SK-N-SH (cell line): ENCODE measurements at regions not wholly inside any gene's neighbourhood (a gene's known extent, or its start where the extent isn't known, plus 50 kb on each side); places are given as distances from the start of the nearest gene placed in this dataset.

Experiments
- CTCF ChIA-PET: fragments of 300-600, 350-600 bp; formaldehyde crosslinking; extraction: SDS; loops from one replicate; lab custom pipeline; 2021; lab: Yijun Ruan, JAX
- POLR2A ChIA-PET: fragments of 350-600 bp; sonication (Branson Sonifier 250); formaldehyde crosslinking; extraction: SDS; loops from one replicate; lab custom pipeline; 2020; ENCODE audit warnings: antibody characterized with exemption, inconsistent platforms; lab: Yijun Ruan, JAX
- DNase-seq: peaks from one replicate; pipeline ENCODE4 v3.0.0; 2012
- H2AFZ ChIP-seq: fragments of 200-600 bp; sonication (generic); 2 replicates; pipeline ENCODE4 v1.8.1; 2016; ENCODE audit warnings: antibody characterized with exemption, mild to moderate bottlenecking, low read depth
- H3F3A ChIP-seq: fragments of 200-600 bp; sonication (generic); replicated peaks from 2 replicates; pipeline ENCODE3; 2016; ENCODE audit warnings: antibody characterized with exemption, mild to moderate bottlenecking; ENCODE audit not compliant: insufficient read depth
- H3K27ac ChIP-seq, 2 experiments: fragments of 200-500 bp in 1 of 2; fragments of 200-600 bp in 1 of 2; sonication (Bioruptor generic) in 1 of 2; sonication (generic), shearing (Covaris generic) in 1 of 2; 2 replicates each; pipeline versions ENCODE4 v1.5.1 to v1.6.1; 2014 to 2016; ENCODE audit warnings: low read depth in 2 of 2, inconsistent platforms in 1 of 2, low read length in 1 of 2, mild to moderate bottlenecking in 1 of 2, mixed read lengths in 1 of 2
- H3K27me3 ChIP-seq: fragments of 200-600 bp; sonication (generic), shearing (Covaris generic); 2 replicates; pipeline ENCODE4 v1.6.1; 2016; ENCODE audit warnings: mixed run types; ENCODE audit not compliant: insufficient read depth
- H3K36me3 ChIP-seq, 2 experiments: fragments of 200-500 bp in 1 of 2; fragments of 200-600 bp in 1 of 2; sonication (Bioruptor generic) in 1 of 2; sonication (generic) in 1 of 2; replicated peaks in 1 of 2; 2 replicates each; pipeline versions ENCODE3 to v1.5.1; 2014 to 2016; ENCODE audit warnings: low read length in 1 of 2, mild to moderate bottlenecking in 1 of 2; ENCODE audit not compliant: insufficient read depth in 2 of 2, control insufficient read depth in 1 of 2
- H3K4me1 ChIP-seq, 2 experiments: fragments of 200-500 bp in 1 of 2; fragments of 200-600 bp in 1 of 2; sonication (Bioruptor generic) in 1 of 2; sonication (generic), shearing (Covaris generic) in 1 of 2; 2 replicates each; pipeline versions ENCODE4 v1.5.1 to v1.6.1; 2014 to 2016; ENCODE audit warnings: low read depth in 1 of 2, low read length in 1 of 2, mixed run types in 1 of 2; ENCODE audit not compliant: insufficient read depth in 2 of 2, control insufficient read depth in 1 of 2
- H3K4me2 ChIP-seq: fragments of 200-600 bp; sonication (generic), shearing (Covaris generic); 2 replicates; pipeline ENCODE4 v1.6.1; 2017; ENCODE audit warnings: mixed run types
- H3K4me3 ChIP-seq, 2 experiments: fragments of 200-500 bp in 1 of 2; fragments of 200-600 bp in 1 of 2; sonication (Bioruptor generic) in 1 of 2; sonication (generic), shearing (Covaris generic) in 1 of 2; 2 replicates each; pipeline versions ENCODE4 v1.5.1 to v1.8.1; 2014 to 2016; ENCODE audit warnings: low read depth in 2 of 2, inconsistent platforms in 1 of 2, low read length in 1 of 2, mild to moderate bottlenecking in 1 of 2, mixed read lengths in 1 of 2, moderate library complexity in 1 of 2
- H3K79me2 ChIP-seq: fragments of 200-600 bp; sonication (generic); 2 replicates; pipeline ENCODE4 v1.8.1; 2017; ENCODE audit warnings: mild to moderate bottlenecking; ENCODE audit not compliant: insufficient read depth
- H3K9ac ChIP-seq: fragments of 200-600 bp; sonication (generic); 2 replicates; pipeline ENCODE4 v1.6.1; 2017; ENCODE audit warnings: mixed run types
- H3K9me2 ChIP-seq: fragments of 200-600 bp; sonication (generic); 2 replicates; pipeline ENCODE4 v1.6.1; 2017; ENCODE audit warnings: mixed run types
- H3K9me3 ChIP-seq: fragments of 200-600 bp; sonication (generic); 2 replicates; pipeline ENCODE4 v1.6.1; 2017; ENCODE audit warnings: mixed run types, mild to moderate bottlenecking, moderate library complexity
- H4K20me1 ChIP-seq: fragments of 200-600 bp; sonication (generic); 2 replicates; pipeline ENCODE4 v1.6.1; 2017; ENCODE audit warnings: mild to moderate bottlenecking, mixed run types; ENCODE audit not compliant: insufficient read depth
- CHD2 ChIP-seq: fragments of 150-350 bp; IDR thresholded peaks from 2 replicates; pipeline ENCODE4 v1.6.1; 2018; ENCODE audit warnings: low read length; ENCODE audit not compliant: partially characterized antibody
- EP300 ChIP-seq, 2 experiments: IDR thresholded peaks; 2 replicates each; pipeline versions ENCODE4 v1.4.0 to v1.6.1; 2012; ENCODE audit warnings: borderline replicate concordance in 1 of 2, low read depth in 1 of 2, low read length in 1 of 2
- FOXJ3 ChIP-seq: sonication (generic); formaldehyde crosslinking; IDR thresholded peaks from 2 replicates; pipeline ENCODE4 v1.5.1; 2020; ENCODE audit warnings: mild to moderate bottlenecking, missing genetic modification reagents
- GABPA ChIP-seq: IDR thresholded peaks from 2 replicates; pipeline ENCODE4 v1.4.0; 2012; ENCODE audit warnings: low read depth, mild to moderate bottlenecking
- JUND ChIP-seq: IDR thresholded peaks from 2 replicates; pipeline ENCODE4 v1.4.0; 2012
- MXI1 ChIP-seq: IDR thresholded peaks from 2 replicates; pipeline ENCODE4 v1.6.1; 2012; ENCODE audit warnings: mild to moderate bottlenecking, low read depth, low read length, improper control_type of control experiment
- NFIC ChIP-seq: IDR thresholded peaks from 2 replicates; pipeline ENCODE4 v1.4.0; 2012; ENCODE audit warnings: borderline replicate concordance
- NRF1 ChIP-seq: IDR thresholded peaks from 2 replicates; pipeline ENCODE4 v1.6.1; 2012; ENCODE audit warnings: low read depth, mild to moderate bottlenecking, low read length
- POLR2AphosphoS5 ChIP-seq: IDR thresholded peaks from 2 replicates; pipeline ENCODE4 v1.6.1; 2012; ENCODE audit warnings: low read depth, low read length
- RFX5 ChIP-seq: IDR thresholded peaks from 2 replicates; pipeline ENCODE4 v1.6.1; 2012; ENCODE audit warnings: mild to moderate bottlenecking, improper control_type of control experiment, low read length
- SIN3A ChIP-seq: IDR thresholded peaks from 2 replicates; pipeline ENCODE4 v1.6.1; 2012; ENCODE audit warnings: low read depth, mild to moderate bottlenecking, low read length, moderate library complexity, borderline replicate concordance
- SMC3 ChIP-seq: IDR thresholded peaks from 2 replicates; pipeline ENCODE4 v1.6.1; 2012; ENCODE audit warnings: low read depth, low read length, improper control_type of control experiment
- TAF1 ChIP-seq: IDR thresholded peaks from 2 replicates; pipeline ENCODE4 v1.6.1; 2012; ENCODE audit warnings: low read depth, mild to moderate bottlenecking, low read length, moderate library complexity, borderline replicate concordance
- TEAD4 ChIP-seq: IDR thresholded peaks from 2 replicates; pipeline ENCODE4 v1.4.0; 2012; ENCODE audit warnings: mild to moderate bottlenecking, borderline replicate concordance; ENCODE audit not compliant: insufficient read depth
- TF ChIP-seq, protein P1 (sequence below): IDR thresholded peaks from 2 replicates; pipeline ENCODE4 v1.6.1; 2012; ENCODE audit warnings: mild to moderate bottlenecking, low read depth, low read length, moderate library complexity
- TF ChIP-seq, protein P2 (sequence below): fragments of 150-350 bp; IDR thresholded peaks from 2 replicates; pipeline ENCODE4 v1.6.1; 2016; ENCODE audit warnings: mild to moderate bottlenecking, low read depth, low read length
- TF ChIP-seq, protein P3 (sequence below): IDR thresholded peaks from 2 replicates; pipeline ENCODE4; 2012

DNA sequence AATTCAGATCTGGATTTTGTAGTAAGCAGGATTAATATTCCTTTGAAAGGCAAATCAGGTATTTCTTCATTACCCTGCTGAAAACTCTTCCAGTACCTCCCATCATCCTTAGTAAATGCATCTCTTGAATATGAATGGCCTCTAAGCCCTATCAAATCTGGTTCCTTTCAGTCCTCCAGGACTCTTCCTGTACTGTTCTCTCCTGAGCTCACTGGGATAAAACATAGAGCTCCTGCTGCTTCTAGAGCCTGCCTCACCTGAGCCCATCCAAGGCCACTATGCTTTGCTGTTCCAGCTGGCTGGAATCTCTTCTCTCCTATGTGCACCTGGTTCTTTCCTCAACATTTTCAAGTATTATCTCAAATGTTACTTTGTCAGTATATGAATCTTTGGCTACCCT lies 803.3 kb upstream of the CTNND2 start:
- Histone ChIP-seq H3K4me3 (no peak overlapping the region), H2AFZ (no peak overlapping the region), H4K20me1 (no peaks in the 10 kb centered on the region), H3K9me3 (no peaks in the 10 kb centered on the region), H3K79me2 (no peaks in the 10 kb centered on the region), H3K27me3 (no peaks in the 10 kb centered on the region), H3K4me1 (no peaks in the 10 kb centered on the region), H3K9me2 (no peaks in the 10 kb centered on the region), H3K27ac (no peak overlapping the region), H3K9ac (no peak overlapping the region), H3K4me2 (no peak overlapping the region), H3K36me3 (no peaks in the 10 kb centered on the region), H3F3A (no peaks in the 10 kb centered on the region)
- TF ChIP-seq CHD2 = no peak
- TF ChIP-seq MXI1 = no peak
- TF ChIP-seq, protein P1, sequence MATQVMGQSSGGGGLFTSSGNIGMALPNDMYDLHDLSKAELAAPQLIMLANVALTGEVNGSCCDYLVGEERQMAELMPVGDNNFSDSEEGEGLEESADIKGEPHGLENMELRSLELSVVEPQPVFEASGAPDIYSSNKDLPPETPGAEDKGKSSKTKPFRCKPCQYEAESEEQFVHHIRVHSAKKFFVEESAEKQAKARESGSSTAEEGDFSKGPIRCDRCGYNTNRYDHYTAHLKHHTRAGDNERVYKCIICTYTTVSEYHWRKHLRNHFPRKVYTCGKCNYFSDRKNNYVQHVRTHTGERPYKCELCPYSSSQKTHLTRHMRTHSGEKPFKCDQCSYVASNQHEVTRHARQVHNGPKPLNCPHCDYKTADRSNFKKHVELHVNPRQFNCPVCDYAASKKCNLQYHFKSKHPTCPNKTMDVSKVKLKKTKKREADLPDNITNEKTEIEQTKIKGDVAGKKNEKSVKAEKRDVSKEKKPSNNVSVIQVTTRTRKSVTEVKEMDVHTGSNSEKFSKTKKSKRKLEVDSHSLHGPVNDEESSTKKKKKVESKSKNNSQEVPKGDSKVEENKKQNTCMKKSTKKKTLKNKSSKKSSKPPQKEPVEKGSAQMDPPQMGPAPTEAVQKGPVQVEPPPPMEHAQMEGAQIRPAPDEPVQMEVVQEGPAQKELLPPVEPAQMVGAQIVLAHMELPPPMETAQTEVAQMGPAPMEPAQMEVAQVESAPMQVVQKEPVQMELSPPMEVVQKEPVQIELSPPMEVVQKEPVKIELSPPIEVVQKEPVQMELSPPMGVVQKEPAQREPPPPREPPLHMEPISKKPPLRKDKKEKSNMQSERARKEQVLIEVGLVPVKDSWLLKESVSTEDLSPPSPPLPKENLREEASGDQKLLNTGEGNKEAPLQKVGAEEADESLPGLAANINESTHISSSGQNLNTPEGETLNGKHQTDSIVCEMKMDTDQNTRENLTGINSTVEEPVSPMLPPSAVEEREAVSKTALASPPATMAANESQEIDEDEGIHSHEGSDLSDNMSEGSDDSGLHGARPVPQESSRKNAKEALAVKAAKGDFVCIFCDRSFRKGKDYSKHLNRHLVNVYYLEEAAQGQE = no peak
- no peak for TF ChIP-seq FOXJ3 (CRISPR knock-in tag)
- TF ChIP-seq SIN3A = no peak
- TF ChIP-seq POLR2AphosphoS5 = no peak
- no peak for TF ChIP-seq TEAD4
- TF ChIP-seq JUND = no peak
- no peak for TF ChIP-seq NRF1
- no peak for TF ChIP-seq RFX5
- TF ChIP-seq TAF1 = no peak
- no peak for TF ChIP-seq NFIC
- TF ChIP-seq, protein P2, sequence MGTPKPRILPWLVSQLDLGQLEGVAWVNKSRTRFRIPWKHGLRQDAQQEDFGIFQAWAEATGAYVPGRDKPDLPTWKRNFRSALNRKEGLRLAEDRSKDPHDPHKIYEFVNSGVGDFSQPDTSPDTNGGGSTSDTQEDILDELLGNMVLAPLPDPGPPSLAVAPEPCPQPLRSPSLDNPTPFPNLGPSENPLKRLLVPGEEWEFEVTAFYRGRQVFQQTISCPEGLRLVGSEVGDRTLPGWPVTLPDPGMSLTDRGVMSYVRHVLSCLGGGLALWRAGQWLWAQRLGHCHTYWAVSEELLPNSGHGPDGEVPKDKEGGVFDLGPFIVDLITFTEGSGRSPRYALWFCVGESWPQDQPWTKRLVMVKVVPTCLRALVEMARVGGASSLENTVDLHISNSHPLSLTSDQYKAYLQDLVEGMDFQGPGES = no peak
- TF ChIP-seq EP300 (IDR thresholded peaks at IDR 0.05; ENCODE audit: borderline replicate concordance in 1 of 2, low read depth in 1 of 2, low read length in 1 of 2) = no peak
- TF ChIP-seq GABPA = no peak
- TF ChIP-seq SMC3 = no peak
- TF ChIP-seq, protein P3, sequence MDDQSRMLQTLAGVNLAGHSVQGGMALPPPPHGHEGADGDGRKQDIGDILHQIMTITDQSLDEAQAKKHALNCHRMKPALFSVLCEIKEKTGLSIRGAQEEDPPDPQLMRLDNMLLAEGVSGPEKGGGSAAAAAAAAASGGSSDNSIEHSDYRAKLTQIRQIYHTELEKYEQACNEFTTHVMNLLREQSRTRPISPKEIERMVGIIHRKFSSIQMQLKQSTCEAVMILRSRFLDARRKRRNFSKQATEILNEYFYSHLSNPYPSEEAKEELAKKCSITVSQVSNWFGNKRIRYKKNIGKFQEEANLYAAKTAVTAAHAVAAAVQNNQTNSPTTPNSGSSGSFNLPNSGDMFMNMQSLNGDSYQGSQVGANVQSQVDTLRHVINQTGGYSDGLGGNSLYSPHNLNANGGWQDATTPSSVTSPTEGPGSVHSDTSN = no peak
- DNase-seq = no peak
- POLR2A ChIA-PET = no interaction called here
- CTCF ChIA-PET = no interaction called here
